NB4 (cell line): ENCODE measurements at regions not wholly inside any gene's neighbourhood (a gene's known extent, or its start where the extent isn't known, plus 50 kb on each side); places are given as distances from the start of the nearest gene placed in this dataset.
"Not testable (repeated sequence)": the region's sequence is repeated elsewhere in the genome, so short reads cannot be mapped to it uniquely, and the experiment has no call there.

ENCODE experiments used
- DNase-seq: peaks from one replicate; pipeline ENCODE4 v3.0.0; 2010; ENCODE audit warnings: low read depth
- H3K4me3 ChIP-seq: one replicate; pipeline ENCODE4 v1.5.1; 2011; ENCODE audit warnings: mild to moderate bottlenecking, low read depth, low read length, moderate library complexity
- MYC ChIP-seq: IDR thresholded peaks from 2 replicates; pipeline ENCODE4 v1.6.1; 2011; ENCODE audit warnings: low read depth, low read length
- POLR2A ChIP-seq: IDR thresholded peaks from 2 replicates; pipeline ENCODE4 v1.6.1; 2011; ENCODE audit warnings: mild to moderate bottlenecking; ENCODE audit not compliant: insufficient read length; ENCODE audit errors: extremely low read depth
- TF ChIP-seq, protein P1 (sequence below): IDR thresholded peaks from one replicate; pipeline ENCODE4 v1.5.1; 2012; ENCODE audit warnings: low read depth, low read length
- TF ChIP-seq, protein P2 (sequence below): IDR thresholded peaks from 2 replicates; pipeline ENCODE4 v1.6.1; 2011; ENCODE audit warnings: low read depth, low read length

DNA sequence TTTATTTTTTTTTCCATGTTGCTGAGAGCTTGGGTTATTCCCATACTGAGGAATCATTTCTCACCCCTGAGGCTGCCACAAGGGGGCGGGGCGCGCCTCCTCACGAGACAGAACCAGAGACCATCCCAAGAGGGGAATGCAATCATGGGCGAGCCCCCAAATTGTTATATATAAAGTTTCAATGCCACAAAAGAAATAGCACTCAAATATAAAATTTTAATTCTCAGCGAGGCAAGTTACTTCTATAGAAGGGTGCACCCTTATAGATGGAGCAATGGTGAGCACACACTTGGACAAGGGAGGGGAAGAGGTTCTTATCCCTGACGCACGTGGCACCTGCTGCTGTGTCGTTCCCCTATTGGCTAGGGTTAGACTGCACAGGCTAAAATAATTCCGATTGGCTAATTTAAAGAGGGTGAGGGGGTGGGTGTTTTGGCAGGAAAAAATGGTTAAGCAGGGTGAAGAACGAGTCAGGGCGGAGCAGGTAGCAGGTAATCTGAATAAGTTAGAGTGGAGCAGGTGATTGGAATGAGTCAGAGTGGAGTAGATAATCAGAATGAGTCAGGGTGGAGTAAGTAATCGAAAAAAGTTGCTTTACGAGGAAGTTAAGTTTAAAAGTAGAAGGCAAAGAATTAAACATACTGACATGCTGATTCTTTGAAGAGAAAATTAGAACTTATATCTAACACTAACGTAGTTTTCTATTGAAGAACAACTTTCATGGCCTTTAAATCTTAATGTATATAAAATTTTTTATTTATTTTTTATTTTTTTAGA, 177.5 kb downstream of the MTCL1 start:
- H3K4me3 ChIP-seq = no peak overlapping the region
- TF ChIP-seq, protein P1, sequence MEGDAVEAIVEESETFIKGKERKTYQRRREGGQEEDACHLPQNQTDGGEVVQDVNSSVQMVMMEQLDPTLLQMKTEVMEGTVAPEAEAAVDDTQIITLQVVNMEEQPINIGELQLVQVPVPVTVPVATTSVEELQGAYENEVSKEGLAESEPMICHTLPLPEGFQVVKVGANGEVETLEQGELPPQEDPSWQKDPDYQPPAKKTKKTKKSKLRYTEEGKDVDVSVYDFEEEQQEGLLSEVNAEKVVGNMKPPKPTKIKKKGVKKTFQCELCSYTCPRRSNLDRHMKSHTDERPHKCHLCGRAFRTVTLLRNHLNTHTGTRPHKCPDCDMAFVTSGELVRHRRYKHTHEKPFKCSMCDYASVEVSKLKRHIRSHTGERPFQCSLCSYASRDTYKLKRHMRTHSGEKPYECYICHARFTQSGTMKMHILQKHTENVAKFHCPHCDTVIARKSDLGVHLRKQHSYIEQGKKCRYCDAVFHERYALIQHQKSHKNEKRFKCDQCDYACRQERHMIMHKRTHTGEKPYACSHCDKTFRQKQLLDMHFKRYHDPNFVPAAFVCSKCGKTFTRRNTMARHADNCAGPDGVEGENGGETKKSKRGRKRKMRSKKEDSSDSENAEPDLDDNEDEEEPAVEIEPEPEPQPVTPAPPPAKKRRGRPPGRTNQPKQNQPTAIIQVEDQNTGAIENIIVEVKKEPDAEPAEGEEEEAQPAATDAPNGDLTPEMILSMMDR = no peak
- TF ChIP-seq MYC (no peak), POLR2A (no peak)
- TF ChIP-seq, protein P2, sequence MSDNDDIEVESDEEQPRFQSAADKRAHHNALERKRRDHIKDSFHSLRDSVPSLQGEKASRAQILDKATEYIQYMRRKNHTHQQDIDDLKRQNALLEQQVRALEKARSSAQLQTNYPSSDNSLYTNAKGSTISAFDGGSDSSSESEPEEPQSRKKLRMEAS = no peak
- peak; percentile 18 for DNase-seq

DNA sequence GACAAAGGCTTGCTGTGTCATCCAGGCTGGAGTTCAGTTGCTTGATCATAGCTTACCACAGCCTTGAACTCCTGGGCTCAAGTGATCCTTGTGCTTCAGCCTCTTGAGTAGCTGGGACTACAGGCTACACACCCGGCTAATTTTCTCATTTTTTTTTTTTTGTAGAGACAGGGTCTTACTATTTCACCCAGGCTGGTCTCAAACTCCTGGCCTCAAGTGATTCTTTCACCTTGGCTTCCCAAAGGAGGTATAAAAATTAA, 178.0 kb downstream of the MTCL1 start:
- no peak for DNase-seq
- no peak overlapping the region for H3K4me3 ChIP-seq
- TF ChIP-seq MYC = no peak
- TF ChIP-seq, protein P1 = no peak

DNA sequence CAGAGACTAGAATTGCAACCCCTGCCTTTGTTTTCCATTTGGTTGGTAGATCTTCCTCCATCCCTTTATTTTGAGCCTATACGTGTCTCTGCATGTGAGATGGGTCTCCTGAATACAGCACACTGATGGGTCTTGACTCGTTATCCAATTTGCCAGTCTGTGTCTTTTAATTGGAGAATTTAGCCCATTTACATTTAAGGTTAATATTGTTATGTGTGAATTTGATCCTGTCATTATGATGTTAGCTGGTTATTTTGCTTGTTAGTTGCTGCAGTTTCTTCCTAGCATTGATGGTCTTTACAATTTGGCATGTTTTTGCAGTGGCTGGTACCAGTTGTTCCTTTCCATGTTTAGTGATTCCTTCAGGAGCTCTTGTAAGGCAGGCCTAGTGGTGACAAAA, 182.5 kb downstream of the MTCL1 start:
- H3K4me3 ChIP-seq, DNase-seq: not testable (repeated sequence)

DNA sequence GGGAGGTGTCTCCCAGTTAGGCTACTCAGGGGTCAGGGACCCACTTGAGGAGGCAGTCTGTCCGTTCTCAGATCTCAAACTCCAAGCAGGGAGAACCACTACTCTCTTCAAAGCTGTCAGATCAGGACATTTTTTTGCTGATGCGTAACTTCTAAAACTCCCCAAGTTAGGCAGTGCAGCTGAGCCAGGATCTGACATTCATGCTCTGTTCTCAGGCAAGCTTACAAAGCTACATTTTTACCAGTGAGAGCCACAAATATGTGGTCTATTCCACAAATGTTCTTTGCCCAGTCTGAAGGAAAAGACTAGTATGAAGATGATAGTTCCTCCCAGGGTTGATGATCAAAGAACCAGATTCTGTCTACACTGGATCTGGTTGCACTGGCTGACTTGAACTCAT, 184.1 kb downstream of the MTCL1 start:
- TF ChIP-seq, protein P2 = no peak
- TF ChIP-seq POLR2A = no peak
- no peak for TF ChIP-seq MYC
- TF ChIP-seq, protein P1 = no peak
- DNase-seq = no peak
- no peak overlapping the region for H3K4me3 ChIP-seq

DNA sequence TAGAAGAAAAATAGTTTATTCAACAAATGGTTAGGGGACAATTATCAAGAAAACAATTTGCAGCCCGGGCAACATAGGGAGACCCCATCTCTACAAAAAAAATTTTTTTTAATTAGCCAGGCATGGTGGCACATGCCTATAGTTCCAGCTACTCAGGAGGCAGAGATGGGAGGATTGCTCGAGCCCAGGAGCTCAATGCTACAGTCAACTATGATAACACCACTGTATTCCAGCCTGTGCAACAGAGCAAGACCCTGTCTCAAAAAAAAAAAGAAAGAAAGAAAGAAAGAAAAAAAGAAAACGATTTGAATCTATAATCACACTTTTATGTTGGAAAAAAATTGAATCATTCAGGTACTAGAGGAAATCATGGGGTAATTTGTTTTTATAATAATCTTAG, 185.1 kb downstream of the MTCL1 start:
- not testable (repeated sequence) for DNase-seq, H3K4me3 ChIP-seq

DNA sequence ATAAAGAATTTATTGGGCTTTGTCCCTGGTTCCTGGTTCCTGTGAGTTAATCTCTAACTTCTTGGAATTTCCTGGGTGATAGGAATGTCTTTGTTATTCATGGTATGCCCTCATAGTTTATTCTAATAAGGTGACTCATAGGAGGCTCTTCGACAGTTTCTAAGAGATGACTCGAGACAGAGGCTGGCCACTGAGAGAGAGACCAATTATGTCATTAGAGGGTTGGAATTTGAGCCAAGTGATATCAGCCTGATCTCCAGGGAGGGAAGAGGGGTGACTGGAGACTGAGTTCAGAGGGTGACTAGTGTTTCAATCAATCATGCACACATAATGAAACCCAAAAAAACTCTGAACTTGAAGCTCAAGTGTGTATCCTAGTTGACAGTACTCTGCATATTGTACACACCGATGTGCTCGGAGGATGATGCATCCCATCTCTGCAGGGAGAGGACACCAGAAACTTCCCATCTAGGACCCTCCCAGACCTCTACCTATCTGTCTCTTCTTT, 185.7 kb downstream of the MTCL1 start:
- no peak overlapping the region for H3K4me3 ChIP-seq
- no peak for DNase-seq
- TF ChIP-seq, protein P2 = no peak
- TF ChIP-seq POLR2A = no peak
- TF ChIP-seq, protein P1 = no peak
- no peak for TF ChIP-seq MYC

DNA sequence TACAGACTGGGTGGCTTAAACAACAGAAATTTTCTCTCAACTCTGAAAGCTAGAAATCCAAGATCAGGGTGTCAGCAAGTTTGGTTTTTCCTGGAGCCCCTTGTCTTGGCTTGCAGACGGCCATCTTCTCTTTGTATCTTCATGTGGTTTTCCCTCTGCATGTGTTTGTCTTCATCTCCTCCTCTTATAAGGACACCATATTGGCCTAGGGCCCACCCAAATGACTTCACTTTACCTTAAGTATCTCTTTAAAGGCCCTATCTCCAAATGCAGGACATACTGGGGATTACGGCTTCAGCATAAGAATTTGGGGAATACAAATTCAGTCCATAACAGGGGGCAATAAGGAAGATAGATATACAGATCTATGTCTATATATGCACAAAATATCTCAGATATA, 187.9 kb downstream of the MTCL1 start:
- no peak for TF ChIP-seq POLR2A
- TF ChIP-seq, protein P2 = no peak
- TF ChIP-seq, protein P1 = no peak
- TF ChIP-seq MYC = no peak
- DNase-seq = no peak
- H3K4me3 ChIP-seq = no peak overlapping the region
